ENCODE measurements at regions not wholly inside any gene's neighbourhood (a gene's known extent, or its start where the extent isn't known, plus 50 kb on each side); places are given as distances from the start of the nearest gene placed in this dataset.

DNA sequence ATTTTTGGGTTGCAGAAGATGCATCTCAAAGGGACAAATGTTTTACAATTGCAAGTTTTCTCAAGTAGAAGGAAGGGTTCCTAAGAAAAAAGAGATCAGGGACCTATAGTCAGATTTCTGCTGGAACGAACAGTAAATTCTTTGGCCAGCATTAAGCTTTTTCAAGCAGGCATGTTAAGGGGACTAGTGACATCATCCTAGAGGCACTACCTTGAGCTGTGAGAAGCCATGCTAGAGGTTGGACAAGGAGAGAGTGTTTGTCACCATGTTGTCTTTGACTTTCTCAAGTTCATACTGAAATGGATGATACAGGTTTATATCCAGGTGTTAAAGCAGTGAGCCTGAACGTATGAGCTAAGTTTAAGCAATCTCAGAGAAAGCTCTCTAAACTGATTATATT, 85.2 kb upstream of the WDR72 start:
- Mint-ChIP-seq H3K27me3 (ENCODE audit: low read depth) (no peaks in the 10 kb centered on the region), H3K27ac (no peak overlapping the region), H3K9me3 (peaks cover 0 to 3% of the 10 kb centered on the region in 2 experiments; a peak in 1 of 5 replicates), H3K4me3 (no peak overlapping the region), H3K36me3 (ENCODE audit: insufficient read depth in 1 of 3, low read depth in 3 of 3) (0 out of 7 replicates have a peak, but pooled peaks cover 0 to 5% (median 0%) of the 10 kb centered on the region in 3 experiments), H3K4me1 (no peaks in the 10 kb centered on the region)
- H3K4me2 ChIP-seq (ENCODE audit: insufficient read depth, insufficient read length, low read length) = no peak overlapping the region
- H2BK15ac ChIP-seq (ENCODE audit: low read depth, low read length) = no peak overlapping the region
- H3K23ac ChIP-seq (ENCODE audit: insufficient read length, low read depth, low read length) = no peak overlapping the region
- H3K79me2 ChIP-seq (ENCODE audit: insufficient read depth, low read length) = no peaks in the 10 kb centered on the region
- H3T11ph ChIP-seq (ENCODE audit: low read length) = no peak overlapping the region
- H2AFZ ChIP-seq (ENCODE audit: low read length) = no peak overlapping the region
- no peaks in the 10 kb centered on the region for H3K27me3 ChIP-seq (ENCODE audit: insufficient read depth, low read length)
- no peak overlapping the region for H2BK20ac ChIP-seq (ENCODE audit: low read depth, low read length, poor library complexity, severe bottlenecking)
- H3K9ac ChIP-seq (ENCODE audit: extremely low read depth, insufficient read length, low read length) = no peak overlapping the region
- H3K23me2 ChIP-seq (ENCODE audit: insufficient read length, low read depth, low read length, poor library complexity, severe bottlenecking) = no peaks in the 10 kb centered on the region
- no peak overlapping the region for H3K14ac ChIP-seq (ENCODE audit: insufficient read depth, low read length)
- no peak overlapping the region for H4K5ac ChIP-seq (ENCODE audit: insufficient read length, low read depth, low read length)
- no peaks in the 10 kb centered on the region for H3K4me1 ChIP-seq (ENCODE audit: insufficient read depth, low read length)
- no peak overlapping the region for H3K4ac ChIP-seq (ENCODE audit: low read depth, low read length)
- H3K18ac ChIP-seq (ENCODE audit: insufficient read length, low read depth, low read length) = no peak overlapping the region
- no peak overlapping the region for H4K8ac ChIP-seq (replicated peaks; ENCODE audit: insufficient read length, low read depth, low read length)
- no peak overlapping the region for H3K56ac ChIP-seq (ENCODE audit: insufficient read length, low read depth, low read length)
- H3K27ac ChIP-seq (ENCODE audit: insufficient read length, low read depth, low read length) = no peak overlapping the region
- H4K20me1 ChIP-seq (ENCODE audit: control insufficient read depth, insufficient read depth, insufficient read length) = no peaks in the 10 kb centered on the region
- no peak for DNase-seq
- no peaks in the 10 kb centered on the region for H3K79me1 ChIP-seq (ENCODE audit: insufficient read depth, low read depth, low read length, poor library complexity, severe bottlenecking)
- no peak overlapping the region for H2BK5ac ChIP-seq (ENCODE audit: insufficient read length, low read length)
- no peak overlapping the region for H2BK12ac ChIP-seq (ENCODE audit: insufficient read length, low read depth, low read length)
- no peaks in the 10 kb centered on the region for H3K9me3 ChIP-seq (ENCODE audit: control insufficient read depth, low read depth, low read length)
- TF ChIP-seq, protein P1, sequence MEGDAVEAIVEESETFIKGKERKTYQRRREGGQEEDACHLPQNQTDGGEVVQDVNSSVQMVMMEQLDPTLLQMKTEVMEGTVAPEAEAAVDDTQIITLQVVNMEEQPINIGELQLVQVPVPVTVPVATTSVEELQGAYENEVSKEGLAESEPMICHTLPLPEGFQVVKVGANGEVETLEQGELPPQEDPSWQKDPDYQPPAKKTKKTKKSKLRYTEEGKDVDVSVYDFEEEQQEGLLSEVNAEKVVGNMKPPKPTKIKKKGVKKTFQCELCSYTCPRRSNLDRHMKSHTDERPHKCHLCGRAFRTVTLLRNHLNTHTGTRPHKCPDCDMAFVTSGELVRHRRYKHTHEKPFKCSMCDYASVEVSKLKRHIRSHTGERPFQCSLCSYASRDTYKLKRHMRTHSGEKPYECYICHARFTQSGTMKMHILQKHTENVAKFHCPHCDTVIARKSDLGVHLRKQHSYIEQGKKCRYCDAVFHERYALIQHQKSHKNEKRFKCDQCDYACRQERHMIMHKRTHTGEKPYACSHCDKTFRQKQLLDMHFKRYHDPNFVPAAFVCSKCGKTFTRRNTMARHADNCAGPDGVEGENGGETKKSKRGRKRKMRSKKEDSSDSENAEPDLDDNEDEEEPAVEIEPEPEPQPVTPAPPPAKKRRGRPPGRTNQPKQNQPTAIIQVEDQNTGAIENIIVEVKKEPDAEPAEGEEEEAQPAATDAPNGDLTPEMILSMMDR (conservative IDR thresholded peaks at IDR 0.05) = no peak
- H2BK120ac ChIP-seq (ENCODE audit: low read depth, low read length, poor library complexity, severe bottlenecking) = no peak overlapping the region
- H4K91ac ChIP-seq (ENCODE audit: insufficient read length, low read depth, low read length) = no peak overlapping the region
- no peak overlapping the region for H2AK5ac ChIP-seq (ENCODE audit: insufficient read length, low read length)
- WGBS (ENCODE audit: extremely low coverage, insufficient read length, low lambda C conversion rate) = no CpG with 5 or more reads among the region's 2 CpGs
